ENCODE measurements at regions not wholly inside any gene's neighbourhood (a gene's known extent, or its start where the extent isn't known, plus 50 kb on each side); places are given as distances from the start of the nearest gene placed in this dataset.

GRCh38 chr11:103624708-103625623 is 411.5 kb upstream of the DDI1 start:
- FAIRE-seq: no peak

- no peak for FAIRE-seq
Observed at GRCh38 chr11:103625624-103625965, 410.8 kb upstream of the DDI1 start.

- no peak for FAIRE-seq
Observed at GRCh38 chr11:103628121-103628520, 408.3 kb upstream of the DDI1 start.

- FAIRE-seq: no peak
Observed at GRCh38 chr11:103631841-103632240, 404.6 kb upstream of the DDI1 start.

- FAIRE-seq: no peak
Observed at GRCh38 chr11:103633068-103633788, 403.2 kb upstream of the DDI1 start.

- FAIRE-seq: no peak
Observed at GRCh38 chr11:103633819-103634590, 402.4 kb upstream of the DDI1 start.

GRCh38 chr11:103636232-103636631 is 400.2 kb upstream of the DDI1 start:
- no peak for FAIRE-seq

GRCh38 chr11:103637295-103637694 is 399.1 kb upstream of the DDI1 start:
- no peak for FAIRE-seq

GRCh38 chr11:103637831-103638230 is 398.6 kb upstream of the DDI1 start:
- FAIRE-seq: no peak

GRCh38 chr11:103644676-103645075 is 391.8 kb upstream of the DDI1 start:
- FAIRE-seq: no peak

- no peak for FAIRE-seq
Observed at GRCh38 chr11:103648054-103648453, 388.4 kb upstream of the DDI1 start.

- no peak for FAIRE-seq
Observed at GRCh38 chr11:103648670-103649400, 387.6 kb upstream of the DDI1 start.

GRCh38 chr11:103649401-103649895 is 387.0 kb upstream of the DDI1 start:
- no peak for FAIRE-seq

GRCh38 chr11:103650330-103650729 is 386.1 kb upstream of the DDI1 start:
- no peak for FAIRE-seq

- FAIRE-seq: no peak
Observed at GRCh38 chr11:103651341-103651998, 385.0 kb upstream of the DDI1 start.

GRCh38 chr11:103652013-103652412 is 384.4 kb upstream of the DDI1 start:
- FAIRE-seq: no peak

GRCh38 chr11:103656382-103656781 is 380.1 kb upstream of the DDI1 start:
- FAIRE-seq: no peak

GRCh38 chr11:103659206-103659618 is 377.2 kb upstream of the DDI1 start:
- no peak for FAIRE-seq

GRCh38 chr11:103659743-103660142 is 376.7 kb upstream of the DDI1 start:
- no peak for FAIRE-seq

- no peak for FAIRE-seq
Observed at GRCh38 chr11:103661185-103661584, 375.3 kb upstream of the DDI1 start.

- no peak for FAIRE-seq
Observed at GRCh38 chr11:103661991-103662390, 374.4 kb upstream of the DDI1 start.

- no peak for FAIRE-seq
Observed at GRCh38 chr11:103662880-103663279, 373.6 kb upstream of the DDI1 start.
